Keratinocyte (primary cell): ENCODE measurements at regions not wholly inside any gene's neighbourhood (a gene's known extent, or its start where the extent isn't known, plus 50 kb on each side); places are given as distances from the start of the nearest gene placed in this dataset.

Source experiments
- CTCF ChIP-seq, 3 experiments: IDR thresholded peaks in 1 of 3; conservative IDR thresholded peaks in 1 of 3; optimal IDR thresholded peaks in 1 of 3; 2 replicates in 2 of 3; 3 replicates in 1 of 3; pipeline versions ENCODE3 to v1.5.1; 2011; ENCODE audit warnings: low read length in 3 of 3, mild to moderate bottlenecking in 3 of 3, moderate library complexity in 2 of 3, control low read depth in 1 of 3, inconsistent platforms in 1 of 3; ENCODE audit not compliant: insufficient read depth in 2 of 3; ENCODE audit errors: extremely low read depth in 1 of 3
- EZH2 ChIP-seq: IDR thresholded peaks from one replicate; pipeline ENCODE4 v1.6.1; 2012; ENCODE audit warnings: inconsistent platforms, mild to moderate bottlenecking, low read length, moderate library complexity

GRCh38 chr13:58191754-58192153, 560.2 kb downstream of the PCDH17 start:
- TF ChIP-seq CTCF (optimal IDR thresholded peaks at IDR 0.05 in 1 of 3, IDR thresholded peaks at IDR 0.05 in 1 of 3, conservative IDR thresholded peaks at IDR 0.05 in 1 of 3; ENCODE audit: extremely low read depth in 1 of 3, insufficient read depth in 2 of 3, low read length in 3 of 3), result no peak
- no peak for TF ChIP-seq EZH2
